NCI-H82 treated with DMSO at 0.1 percent for 48 hours (cell line): ENCODE measurements at regions not wholly inside any gene's neighbourhood (a gene's known extent, or its start where the extent isn't known, plus 50 kb on each side); places are given as distances from the start of the nearest gene placed in this dataset.
"Not testable (repeated sequence)": the region's sequence is repeated elsewhere in the genome, so short reads cannot be mapped to it uniquely, and the experiment has no call there.

Experiments used
- DNase-seq: peaks from one replicate; lab custom pipeline; 2025; ENCODE audit not compliant: unreplicated experiment; lab: John Stamatoyannopoulos, UW

DNA sequence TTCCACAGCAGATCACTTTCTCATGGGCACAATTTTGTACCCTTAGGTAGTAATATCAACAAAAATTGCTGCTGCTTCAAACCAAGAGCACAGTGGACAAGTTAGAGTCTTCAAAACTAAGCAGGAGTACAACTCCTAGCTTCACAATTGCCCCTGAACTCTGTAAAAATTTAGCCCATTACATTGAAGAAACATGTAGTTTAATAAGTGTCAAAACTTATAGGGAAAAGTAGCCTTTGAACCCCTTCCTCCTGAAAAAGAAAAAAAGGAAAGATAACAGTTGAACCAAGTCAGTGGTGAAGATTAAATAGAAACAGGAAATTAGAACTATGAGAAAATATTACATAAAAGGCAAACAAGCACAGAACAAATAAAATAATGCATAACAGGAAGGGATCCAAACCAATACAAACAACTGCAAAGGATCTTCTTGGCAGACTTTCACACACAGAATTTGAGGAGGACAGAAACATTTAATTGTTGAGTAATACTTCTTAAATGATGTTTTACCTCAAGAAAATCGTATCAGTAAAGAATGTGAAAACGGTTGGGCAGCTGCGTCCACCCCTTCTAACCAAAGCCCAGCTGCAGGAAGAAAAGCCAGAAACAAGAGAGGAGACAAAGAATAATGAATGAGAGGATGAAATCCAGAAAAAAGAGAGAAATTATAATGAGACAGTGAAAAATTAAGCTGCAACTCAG lies 636.0 kb downstream of the NR2F1-AS1 start:
- no peak for DNase-seq

DNA sequence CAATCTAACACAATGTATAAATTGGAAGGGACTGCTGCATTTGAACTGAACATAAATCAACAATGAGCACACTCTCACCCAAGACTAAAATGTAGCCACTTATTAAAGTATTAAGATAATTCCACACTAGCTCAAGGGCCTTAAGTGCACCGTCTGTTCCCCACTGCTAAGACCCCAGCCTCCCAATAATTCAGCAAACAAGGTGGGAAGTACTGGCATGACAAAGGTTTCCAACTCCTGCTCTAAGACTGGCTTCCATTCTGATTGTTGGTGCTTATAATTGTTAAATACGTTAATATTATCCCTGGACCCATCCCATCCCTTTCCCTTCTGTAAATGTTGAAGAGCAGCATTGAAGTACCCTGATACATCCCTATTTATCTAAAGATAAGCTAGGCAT lies 636.7 kb downstream of the NR2F1-AS1 start:
- DNase-seq, result peak; percentile 96

DNA sequence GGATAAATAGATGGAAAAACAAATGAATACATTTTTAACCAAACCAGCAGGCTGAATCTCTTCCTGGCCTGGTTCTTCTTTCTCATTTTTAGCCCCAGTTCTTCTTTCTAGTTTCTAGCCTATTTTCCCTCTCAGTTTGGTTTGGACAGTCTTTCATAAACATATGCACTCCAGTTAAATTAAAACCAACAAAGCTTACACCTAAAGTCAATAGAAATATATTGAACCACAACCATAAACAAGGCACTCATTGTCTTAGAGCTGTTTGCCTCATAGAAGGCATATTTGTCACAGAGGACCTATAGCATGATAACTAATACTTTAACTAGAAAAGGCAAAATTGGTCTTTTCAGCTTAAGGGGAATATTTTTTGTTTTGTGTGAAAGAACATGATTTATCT lies 638.3 kb downstream of the NR2F1-AS1 start:
- DNase-seq, result no peak

DNA sequence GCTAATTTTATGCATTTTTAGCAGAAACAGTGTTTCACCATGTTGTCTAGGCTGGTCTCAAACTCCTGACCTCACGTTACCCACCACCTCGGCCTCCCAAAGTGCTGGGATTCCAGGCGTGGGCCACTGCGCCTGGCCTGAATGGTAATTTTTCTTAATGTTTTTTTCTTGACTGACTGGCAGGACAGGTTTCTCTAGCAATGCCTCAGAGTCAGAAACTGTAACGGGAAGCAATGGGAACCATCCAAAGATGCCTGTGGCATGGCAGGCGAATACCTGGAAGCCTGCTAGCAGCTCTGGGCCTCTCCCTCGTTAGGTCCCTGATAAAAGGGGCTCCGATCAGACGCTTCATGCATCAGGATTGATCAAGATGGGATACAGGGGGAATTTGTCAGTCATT lies 639.2 kb downstream of the NR2F1-AS1 start:
- no peak for DNase-seq

DNA sequence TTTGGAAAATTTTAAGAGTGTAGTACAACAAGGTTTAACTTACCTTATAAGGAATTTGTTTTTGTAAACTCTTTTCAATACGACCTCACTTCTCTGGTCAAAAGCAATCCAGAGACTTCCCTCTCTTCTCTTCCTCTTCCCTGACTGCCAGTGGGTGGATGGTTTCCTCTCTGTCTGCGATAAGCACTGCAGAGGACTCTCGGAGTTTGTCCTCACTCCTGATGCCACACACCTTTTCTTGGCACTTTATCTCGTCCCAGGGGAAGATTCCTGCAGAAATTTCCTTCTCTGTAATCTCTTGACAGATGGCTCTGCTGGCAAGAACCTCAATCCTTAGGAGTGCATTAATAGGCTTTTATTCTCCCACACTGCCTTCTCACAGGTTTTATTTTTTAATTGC lies 641.6 kb downstream of the NR2F1-AS1 start:
- DNase-seq, result peak; percentile 96

DNA sequence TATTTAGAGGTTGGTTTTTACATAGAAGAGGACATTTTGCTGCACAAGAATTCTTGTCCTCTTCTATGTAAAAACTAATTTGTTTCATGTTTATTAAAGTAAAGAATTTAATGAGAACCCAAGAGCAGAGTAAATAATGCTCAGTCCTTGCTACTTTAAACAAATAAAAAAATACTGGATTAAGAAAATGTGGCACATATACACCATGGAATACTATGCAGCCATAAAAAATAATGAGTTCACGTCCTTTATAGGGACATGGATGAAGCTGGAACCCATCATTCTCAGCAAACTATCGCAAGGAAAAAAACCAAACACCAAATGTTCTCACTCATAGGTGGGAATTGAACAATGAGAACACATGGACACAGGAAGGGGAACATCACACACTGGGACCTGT lies 643.6 kb downstream of the NR2F1-AS1 start:
- DNase-seq, result not testable (repeated sequence)

DNA sequence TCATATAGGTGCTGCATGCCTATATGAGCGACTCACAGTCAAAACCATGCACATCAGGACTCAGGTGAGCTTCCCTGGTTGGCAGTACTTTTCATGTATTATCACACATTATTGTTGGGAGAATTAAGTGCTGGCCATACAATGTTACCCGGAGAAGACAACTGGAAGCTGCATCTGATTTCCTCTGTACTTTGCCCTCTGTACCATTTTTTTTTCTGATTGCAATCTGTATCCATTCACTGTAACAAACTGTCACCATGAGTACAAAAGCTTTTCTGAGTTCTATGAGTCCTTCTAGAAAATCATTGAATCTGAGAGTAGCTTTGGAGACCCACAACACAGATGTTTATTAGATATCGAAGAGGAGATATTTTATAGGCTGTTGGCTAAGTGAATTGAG lies 651.0 kb downstream of the NR2F1-AS1 start:
- DNase-seq, result no peak

DNA sequence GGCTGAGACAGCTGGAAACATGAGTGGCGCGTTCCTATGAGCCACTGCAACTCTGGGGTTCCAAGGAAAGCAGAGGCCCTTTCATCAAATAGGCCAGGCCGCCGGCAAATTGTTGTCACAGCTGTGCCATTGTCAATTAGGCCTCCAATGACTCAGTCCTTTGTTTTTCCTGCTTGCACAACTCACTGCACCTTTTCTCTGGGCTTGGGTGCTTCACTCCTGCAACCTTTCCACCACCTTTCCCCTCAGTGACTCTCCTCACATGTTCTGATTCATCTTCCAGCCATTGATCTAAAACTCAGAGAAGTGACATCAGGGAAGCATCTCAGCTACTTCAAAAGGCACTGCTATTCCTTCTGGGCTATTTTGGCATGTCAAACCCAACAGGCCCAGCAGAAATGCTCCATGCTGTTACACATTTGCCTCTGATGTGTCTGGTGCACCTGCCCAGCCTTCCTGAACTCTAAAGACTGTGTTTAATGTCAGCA lies 653.7 kb downstream of the NR2F1-AS1 start:
- no peak for DNase-seq

DNA sequence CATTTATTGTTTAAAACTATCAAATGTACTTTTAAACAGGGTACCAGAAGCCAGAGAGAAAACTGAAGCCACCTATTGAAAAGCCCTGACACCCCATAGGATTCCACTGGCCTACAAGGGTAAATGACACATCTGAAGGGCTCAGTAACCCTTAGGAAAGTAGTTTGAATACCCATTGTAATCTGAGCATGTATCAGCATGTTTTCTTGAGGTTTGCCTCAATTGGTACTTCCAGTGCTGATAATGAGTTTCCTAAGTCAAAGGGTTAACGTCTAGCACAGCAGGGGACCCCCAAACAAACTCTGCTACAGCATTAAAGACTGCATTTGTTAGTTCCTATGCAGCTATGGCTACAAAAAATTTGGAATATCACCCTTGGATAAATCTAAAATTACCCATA lies 657.1 kb downstream of the NR2F1-AS1 start:
- no peak for DNase-seq

DNA sequence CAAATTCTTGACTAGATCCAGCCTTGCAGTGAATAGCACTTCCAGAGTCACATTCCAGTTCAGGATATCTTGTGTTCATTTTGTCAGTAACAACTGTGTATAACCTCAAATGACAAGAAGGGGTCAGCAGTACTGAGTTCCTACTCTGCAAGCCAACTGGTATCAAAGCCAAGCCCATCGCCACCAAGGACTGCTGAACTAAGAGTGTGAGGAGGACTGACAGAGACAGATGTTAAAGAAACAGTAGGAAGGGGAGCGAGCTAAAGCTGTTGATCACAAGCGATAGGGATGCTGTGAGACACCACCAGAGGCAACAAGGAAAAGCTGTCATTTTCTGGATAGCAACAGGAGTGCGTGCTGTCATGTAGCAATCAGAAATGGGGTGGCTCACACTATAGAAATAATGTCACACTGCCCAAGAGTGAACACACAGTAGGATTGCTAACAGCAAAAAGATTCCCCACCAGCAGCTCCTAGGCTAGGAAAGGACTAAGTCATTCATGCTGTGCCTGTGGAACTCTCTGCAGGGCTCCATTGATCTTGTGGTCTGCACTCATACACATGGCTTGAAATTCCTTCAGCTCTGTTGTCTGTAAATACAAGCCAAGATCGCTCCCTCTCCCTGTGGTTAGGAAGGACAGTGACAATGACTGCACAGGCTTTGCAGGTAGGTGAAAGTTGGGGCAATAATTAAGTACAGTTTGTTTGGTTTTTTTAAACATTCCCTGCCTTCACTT lies 658.6 kb downstream of the NR2F1-AS1 start:
- DNase-seq, result no peak

DNA sequence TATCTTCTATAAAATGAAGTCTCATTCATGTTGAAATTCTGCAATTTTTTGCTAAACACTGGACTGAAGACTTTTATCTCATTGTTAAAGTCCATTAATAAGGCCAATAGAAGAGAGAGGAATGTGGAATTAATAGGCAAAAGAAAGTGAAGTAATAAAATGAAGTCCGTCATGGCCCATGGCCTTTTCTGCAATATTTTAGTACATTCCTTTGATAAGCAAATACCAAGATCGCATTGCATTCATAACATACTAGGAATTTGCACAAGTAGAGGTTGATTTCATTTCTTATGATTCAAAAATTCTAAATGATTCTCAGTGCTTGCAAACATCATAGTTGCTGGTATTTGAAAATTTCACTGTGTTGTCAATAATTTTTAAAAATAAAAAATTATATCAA lies 664.0 kb downstream of the NR2F1-AS1 start:
- no peak for DNase-seq

DNA sequence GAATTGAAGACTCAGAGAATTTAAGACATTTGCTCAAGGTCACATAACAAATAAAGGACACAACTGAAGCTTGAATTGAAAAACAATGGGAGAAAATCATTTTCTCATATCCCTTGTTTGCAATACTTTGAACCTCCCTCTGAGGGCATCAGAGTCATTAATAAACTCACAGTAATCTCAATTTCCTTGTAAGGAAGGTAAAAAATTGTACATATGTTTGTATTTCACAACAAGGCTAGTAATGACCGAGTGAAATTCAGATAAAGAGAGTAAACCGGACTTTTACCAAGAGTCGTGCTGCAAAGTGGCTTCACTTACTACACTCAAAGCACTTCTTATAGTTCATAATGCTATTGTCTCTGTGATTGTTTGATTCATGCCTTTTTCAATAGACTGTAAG lies 665.0 kb downstream of the NR2F1-AS1 start:
- no peak for DNase-seq

DNA sequence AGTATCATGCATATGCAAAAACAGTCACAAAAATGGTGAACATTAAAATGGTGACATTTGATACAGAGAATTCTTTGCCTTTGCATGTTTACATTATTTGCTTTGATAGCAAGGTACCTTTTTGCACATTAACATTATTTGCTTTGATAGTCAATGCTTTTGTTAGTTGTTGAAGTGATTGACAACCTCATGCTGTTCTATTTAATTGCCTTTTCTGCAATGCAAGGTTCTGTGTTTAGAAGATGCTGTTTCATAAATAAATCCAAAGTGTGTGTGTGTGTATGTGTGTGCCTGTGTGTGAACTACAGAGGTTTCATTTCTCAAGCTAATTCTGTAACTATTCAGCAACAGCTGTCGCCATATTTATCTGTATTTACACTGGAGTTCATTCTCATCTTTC lies 668.7 kb downstream of the NR2F1-AS1 start:
- DNase-seq, result no peak

DNA sequence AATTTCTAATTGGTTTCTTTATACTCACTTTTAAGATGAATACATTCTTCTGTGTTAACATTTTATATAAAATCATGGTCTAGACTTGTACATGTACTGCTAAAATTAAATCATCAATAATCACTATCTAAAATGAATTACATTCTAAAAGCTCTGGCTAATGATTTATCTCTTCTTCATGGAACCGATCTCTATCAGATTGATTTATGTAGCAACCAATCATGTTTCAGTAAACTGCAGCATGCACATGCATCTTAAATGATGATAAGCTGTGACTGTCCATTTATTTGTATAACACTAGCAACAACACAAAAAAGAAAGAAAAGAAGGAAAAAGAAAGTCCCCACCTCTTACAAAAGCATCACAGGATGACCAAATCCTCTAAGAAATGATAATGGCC lies 669.2 kb downstream of the NR2F1-AS1 start:
- DNase-seq, result no peak

DNA sequence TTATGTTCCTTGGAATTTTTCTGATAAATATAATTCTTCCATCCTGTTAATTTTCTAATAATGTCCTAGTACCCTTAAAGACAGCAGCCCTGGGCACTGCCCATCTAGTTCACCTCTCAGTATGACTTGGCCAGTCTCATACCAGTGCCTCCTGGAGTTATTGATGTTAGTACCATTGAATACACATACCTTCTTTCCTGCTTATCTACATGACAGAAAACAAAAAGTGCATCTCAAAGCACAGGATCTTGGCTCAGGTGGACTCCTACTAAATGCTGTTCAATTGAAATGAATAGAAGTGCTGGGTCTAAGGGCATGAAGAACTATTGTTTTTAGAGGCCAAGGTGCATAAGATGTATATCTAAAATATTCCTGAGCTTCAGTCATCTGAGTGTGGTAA lies 669.7 kb downstream of the NR2F1-AS1 start:
- DNase-seq, result no peak

DNA sequence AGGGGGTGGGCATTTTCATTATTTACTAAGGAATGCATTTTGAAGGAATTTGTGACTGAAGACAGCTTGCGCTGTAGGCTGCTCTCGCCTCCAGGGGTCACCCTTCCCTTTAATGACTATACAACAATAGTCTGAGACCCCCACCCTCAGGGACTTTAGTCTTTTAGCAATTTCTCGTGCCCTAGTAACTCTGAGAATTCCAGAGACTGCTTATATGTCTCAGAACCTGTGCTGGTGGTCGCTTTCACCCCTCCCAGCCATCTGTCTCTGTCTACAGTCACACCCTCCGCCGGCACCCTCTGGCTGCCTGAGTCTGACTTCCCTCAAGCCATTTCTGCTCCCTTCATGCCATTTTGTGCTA lies 671.4 kb downstream of the NR2F1-AS1 start:
- DNase-seq, result peak; percentile 57

DNA sequence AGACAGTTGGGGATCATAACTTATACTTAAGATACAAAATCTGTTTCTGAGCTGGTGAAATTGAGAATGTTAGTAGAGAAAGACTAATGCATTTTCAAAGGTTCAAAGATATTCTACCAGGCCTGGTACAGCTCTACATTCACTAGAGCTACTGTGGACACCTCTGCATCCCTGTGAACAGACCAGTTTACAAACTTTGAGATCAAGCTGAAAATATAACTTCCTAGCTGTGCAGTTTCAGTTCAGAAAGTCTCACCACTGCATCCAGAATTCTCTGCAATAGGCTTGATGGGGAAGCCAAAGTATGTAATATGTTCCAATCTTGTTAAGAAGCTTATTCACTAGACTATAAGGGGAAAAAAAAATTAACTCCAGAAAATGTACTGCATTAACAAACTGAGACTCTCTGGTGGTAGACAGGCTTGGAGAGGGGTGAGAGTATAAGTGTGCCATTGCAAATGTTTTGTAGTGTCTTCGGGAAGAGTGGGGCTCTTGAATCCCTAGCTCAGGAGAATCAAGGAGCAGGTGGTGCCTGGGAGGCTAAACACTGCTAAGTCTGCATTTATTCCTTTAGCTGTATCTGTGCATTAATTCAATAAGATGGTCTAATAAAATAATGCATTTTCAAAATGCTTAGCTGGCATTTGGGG lies 671.9 kb downstream of the NR2F1-AS1 start:
- no peak for DNase-seq

DNA sequence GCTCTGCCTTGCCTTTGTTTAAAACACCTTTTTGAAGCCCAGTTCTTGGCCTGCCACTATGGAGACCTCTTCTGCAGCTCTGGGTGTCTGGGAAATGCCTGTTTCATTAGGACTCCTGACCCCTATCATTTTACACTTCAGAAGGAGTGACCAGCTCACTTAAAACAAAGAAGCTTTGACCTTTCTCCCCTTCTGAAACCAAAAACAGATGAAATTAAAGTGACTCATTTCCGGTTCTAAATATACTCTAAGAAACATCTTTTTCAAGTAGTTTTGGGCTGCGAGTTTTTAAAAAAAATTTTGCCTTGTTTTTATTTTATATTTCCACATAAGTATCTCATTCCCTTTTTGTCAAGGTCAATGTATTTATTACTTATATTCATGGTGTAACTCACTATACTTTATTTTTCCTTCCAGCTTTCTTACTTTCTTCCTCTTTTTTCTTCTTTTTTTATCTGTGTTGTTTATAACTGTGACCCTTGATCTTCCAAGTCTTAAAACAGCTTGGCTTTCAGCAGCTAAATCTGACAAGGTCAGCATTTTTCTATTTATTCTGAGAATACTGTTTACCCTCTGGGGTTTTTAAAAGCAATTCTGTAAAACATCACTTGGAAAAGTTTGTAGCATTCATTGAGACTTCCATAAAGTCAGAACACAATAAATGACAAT lies 672.9 kb downstream of the NR2F1-AS1 start:
- no peak for DNase-seq

DNA sequence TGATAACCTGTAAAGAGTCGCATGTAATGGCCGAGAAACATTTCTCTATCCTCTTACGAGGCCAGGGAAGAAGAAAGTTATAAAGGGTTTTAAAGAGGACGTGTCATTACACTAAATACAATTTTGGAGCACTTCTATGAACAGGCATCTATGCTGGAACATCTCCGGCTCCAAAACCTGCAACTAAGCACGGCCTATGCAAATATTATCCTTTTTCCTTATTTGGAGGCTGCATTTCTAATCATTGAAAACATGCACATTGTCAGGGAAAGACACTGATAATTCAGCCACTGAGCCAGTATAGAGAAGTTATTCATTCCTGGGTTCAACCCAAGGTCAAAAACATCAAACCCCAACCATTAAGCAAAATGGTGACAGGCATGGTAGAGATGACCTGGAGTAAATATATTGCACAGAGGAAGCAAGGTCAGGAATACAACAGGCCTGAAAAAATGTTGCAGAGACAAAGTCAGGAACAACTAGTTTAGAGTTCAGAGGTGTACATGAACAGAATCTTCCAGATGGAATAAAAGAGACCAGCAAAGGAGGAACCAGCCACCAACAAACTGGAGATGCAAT lies 674.1 kb downstream of the NR2F1-AS1 start:
- no peak for DNase-seq

DNA sequence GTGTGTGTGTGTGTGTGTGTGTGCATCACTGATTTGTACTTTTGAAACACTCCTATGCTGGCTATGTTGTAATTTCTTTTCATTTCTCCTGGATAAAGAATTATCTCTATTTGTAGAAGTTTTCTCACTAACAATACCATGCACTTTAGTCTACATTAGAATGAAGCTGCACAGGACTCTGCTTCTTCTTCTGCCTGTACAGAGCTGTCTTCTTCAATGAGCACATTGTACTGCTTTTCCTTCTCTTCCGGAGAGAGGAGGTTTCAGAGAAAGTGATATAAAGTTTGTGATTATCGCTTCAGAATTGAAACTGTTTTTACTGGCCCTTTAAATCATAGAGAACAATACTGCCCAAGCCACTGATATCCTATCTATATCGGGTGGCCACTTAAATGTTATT lies 677.0 kb downstream of the NR2F1-AS1 start:
- DNase-seq, result no peak

DNA sequence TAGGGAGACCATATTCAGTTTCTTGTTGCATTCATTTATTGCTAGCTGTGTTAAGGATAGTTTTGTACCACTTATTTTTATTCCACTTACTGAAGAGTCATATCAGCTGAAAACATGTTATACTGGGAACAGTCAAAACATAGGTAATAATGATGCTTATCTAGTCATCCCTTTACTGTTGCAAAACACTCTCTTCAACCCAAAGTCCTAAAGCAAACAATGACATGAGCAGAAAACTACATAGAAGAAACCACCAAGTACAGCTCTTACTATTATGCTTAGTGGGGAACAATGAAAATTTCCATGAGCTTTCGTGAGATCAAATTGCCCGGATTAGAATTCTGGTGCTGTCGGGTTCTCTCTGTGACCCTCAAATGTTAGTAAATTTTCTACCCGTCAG lies 681.4 kb downstream of the NR2F1-AS1 start:
- DNase-seq, result no peak
